ENCODE measurements at regions not wholly inside any gene's neighbourhood (a gene's known extent, or its start where the extent isn't known, plus 50 kb on each side); places are given as distances from the start of the nearest gene placed in this dataset.

DNA sequence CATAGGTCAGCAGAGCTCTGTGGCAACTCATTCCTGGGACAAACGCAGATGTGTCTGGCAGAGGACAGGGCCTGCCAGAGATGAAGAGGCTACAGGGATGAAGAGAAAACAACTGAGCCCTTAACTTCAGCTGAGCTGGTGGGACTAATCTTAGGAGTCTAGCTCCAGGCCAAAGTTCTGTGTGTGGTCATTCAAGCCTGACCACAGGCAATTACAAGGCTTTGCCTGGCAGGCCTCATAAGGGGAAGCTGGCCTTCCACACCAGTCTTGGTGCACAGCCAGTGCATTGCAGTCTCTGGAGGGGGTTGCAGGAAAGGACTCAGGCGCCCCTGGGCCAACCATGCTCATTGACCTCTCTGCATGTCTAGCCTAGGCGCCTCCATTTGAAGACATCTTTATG, 127.6 kb upstream of the DAAM1 start:
- Histone ChIP-seq H3K79me2 (ENCODE audit: control insufficient read depth, insufficient read depth, low read length) (no peaks in the 10 kb centered on the region), H3K9me3 (ENCODE audit: control insufficient read depth, low read depth, low read length) (no peaks in the 10 kb centered on the region), H2AFZ (ENCODE audit: control insufficient read depth, low read length) (no peak overlapping the region), H3K27ac (ENCODE audit: control insufficient read depth, insufficient read depth, low read length) (no peak overlapping the region), H3K36me3 (ENCODE audit: control insufficient read depth in 2 of 2, extremely low read depth in 1 of 2, insufficient read depth in 2 of 2, low read length in 2 of 2) (no peaks in the 10 kb centered on the region), H3K4me3 (ENCODE audit: control insufficient read depth in 2 of 3, extremely low read depth in 1 of 3, insufficient read depth in 2 of 3, low read depth in 1 of 3, low read length in 3 of 3) (no peak overlapping the region), H3K9me1 (ENCODE audit: control insufficient read depth, extremely low read depth, insufficient read depth, low read length) (no peaks in the 10 kb centered on the region), H3K27me3 (ENCODE audit: control insufficient read depth, extremely low read depth, insufficient read depth, low read length) (no peaks in the 10 kb centered on the region), H4K20me1 (ENCODE audit: control insufficient read depth, extremely low read depth, insufficient read depth, low read length) (no peaks in the 10 kb centered on the region), H3K9ac (ENCODE audit: control insufficient read depth, extremely low read depth, insufficient read depth, low read length) (no peak overlapping the region), H3K4me1 (ENCODE audit: control insufficient read depth, extremely low read depth, insufficient read depth, low read length) (no peaks in the 10 kb centered on the region), H3K4me2 (ENCODE audit: control insufficient read depth, extremely low read depth, insufficient read depth, low read depth, low read length) (no peak overlapping the region)
- FAIRE-seq (no peak), DNase-seq (ENCODE audit: low read depth, low spot score) (no peak)
- dilution Hi-C loops (cut with MboI; ENCODE audit: extremely low pct_ligation_motif_present, low sequenced_read_pairs): no loop called here
- TF ChIP-seq CTCF (optimal IDR thresholded peaks at IDR 0.05 in 1 of 3, IDR thresholded peaks at IDR 0.05 in 1 of 3, conservative IDR thresholded peaks at IDR 0.05 in 1 of 3; ENCODE audit: extremely low read depth in 1 of 3, insufficient read depth in 2 of 3, low read length in 3 of 3) (no peak), EZH2 (IDR thresholded peaks at IDR 0.05; ENCODE audit: low read length) (no peak)

- Histone ChIP-seq H3K79me2 (ENCODE audit: control insufficient read depth, insufficient read depth, low read length) (no peaks in the 10 kb centered on the region), H3K9me1 (ENCODE audit: control insufficient read depth, extremely low read depth, insufficient read depth, low read length) (no peaks in the 10 kb centered on the region), H3K27me3 (ENCODE audit: control insufficient read depth, extremely low read depth, insufficient read depth, low read length) (no peaks in the 10 kb centered on the region), H3K4me2 (ENCODE audit: control insufficient read depth, extremely low read depth, insufficient read depth, low read depth, low read length) (no peak overlapping the region), H3K4me1 (ENCODE audit: control insufficient read depth, extremely low read depth, insufficient read depth, low read length) (no peaks in the 10 kb centered on the region), H3K27ac (ENCODE audit: control insufficient read depth, insufficient read depth, low read length) (no peak overlapping the region), H3K9ac (ENCODE audit: control insufficient read depth, extremely low read depth, insufficient read depth, low read length) (no peak overlapping the region), H4K20me1 (ENCODE audit: control insufficient read depth, extremely low read depth, insufficient read depth, low read length) (no peaks in the 10 kb centered on the region), H3K9me3 (ENCODE audit: control insufficient read depth, low read depth, low read length) (no peaks in the 10 kb centered on the region), H3K4me3 (ENCODE audit: control insufficient read depth in 2 of 3, extremely low read depth in 1 of 3, insufficient read depth in 2 of 3, low read depth in 1 of 3, low read length in 3 of 3) (no peak overlapping the region), H2AFZ (ENCODE audit: control insufficient read depth, low read length) (no peak overlapping the region), H3K36me3 (ENCODE audit: control insufficient read depth in 2 of 2, extremely low read depth in 1 of 2, insufficient read depth in 2 of 2, low read length in 2 of 2) (no peaks in the 10 kb centered on the region)
- dilution Hi-C loops (cut with MboI; ENCODE audit: extremely low pct_ligation_motif_present, low sequenced_read_pairs): no loop called here
- DNase-seq (ENCODE audit: low read depth, low spot score) (no peak), FAIRE-seq (no peak)
- TF ChIP-seq CTCF (optimal IDR thresholded peaks at IDR 0.05 in 1 of 3, IDR thresholded peaks at IDR 0.05 in 1 of 3, conservative IDR thresholded peaks at IDR 0.05 in 1 of 3; ENCODE audit: extremely low read depth in 1 of 3, insufficient read depth in 2 of 3, low read length in 3 of 3) (no peak), EZH2 (IDR thresholded peaks at IDR 0.05; ENCODE audit: low read length) (no peak)
Measured at GRCh38 chr14:59061292-59061691, 127.2 kb upstream of the DAAM1 start.

Measured in keratinocyte (primary cell).